SU-DHL-6 (cell line): ENCODE measurements at regions not wholly inside any gene's neighbourhood (a gene's known extent, or its start where the extent isn't known, plus 50 kb on each side); places are given as distances from the start of the nearest gene placed in this dataset.

Experiments used
- CTCF ChIP-seq: fragments of 200-600 bp; sonication (generic); IDR thresholded peaks from one replicate; pipeline ENCODE4 v1.5.1; 2017; ENCODE audit warnings: antibody characterized with exemption, mild to moderate bottlenecking, low read length, moderate library complexity; ENCODE audit not compliant: insufficient read depth, poor library complexity, severe bottlenecking
- EZH2phosphoT487 ChIP-seq: fragments of 200-600 bp; sonication (generic), shearing (Covaris generic); conservative IDR thresholded peaks from 2 replicates; pipeline ENCODE4 v1.6.1; 2018; ENCODE audit warnings: mild to moderate bottlenecking, antibody characterized with exemption, low read length, moderate library complexity, mixed read lengths

DNA sequence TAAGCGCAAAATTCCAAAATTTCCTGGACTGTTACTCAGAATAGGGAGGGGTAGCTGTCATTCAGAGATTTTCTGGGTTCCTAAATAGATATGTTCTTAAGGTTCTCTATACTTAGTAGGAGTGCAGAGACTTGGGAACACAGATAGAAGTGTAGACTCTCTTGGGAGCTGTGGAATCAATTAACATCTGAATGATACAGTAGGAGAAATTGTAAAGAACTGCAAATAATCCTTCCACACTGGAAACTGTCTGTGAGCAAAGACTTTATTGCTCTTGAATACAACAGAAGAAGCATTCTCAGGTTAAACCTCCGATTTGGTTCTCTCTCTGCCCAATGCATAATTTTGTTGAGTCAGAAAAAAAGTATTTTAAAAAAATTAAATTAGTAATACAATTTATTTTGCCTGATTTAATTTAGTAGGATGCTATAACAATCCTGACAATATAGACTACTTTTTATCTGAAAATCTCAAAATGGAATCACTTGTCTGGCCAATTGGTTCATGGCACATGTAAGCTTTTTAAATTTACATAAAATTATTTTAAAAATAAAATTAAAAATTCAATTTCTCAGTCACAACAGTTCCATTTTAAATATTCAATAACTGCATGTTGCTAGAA lies 1754.3 kb downstream of the PLA2G4A start:
- TF ChIP-seq CTCF (no peak), EZH2phosphoT487 (no peak)
